VCaP (cell line): ENCODE measurements at regions not wholly inside any gene's neighbourhood (a gene's known extent, or its start where the extent isn't known, plus 50 kb on each side); places are given as distances from the start of the nearest gene placed in this dataset.
"Not testable (repeated sequence)": the region's sequence is repeated elsewhere in the genome, so short reads cannot be mapped to it uniquely, and the experiment has no call there.

Experiments
- H3K27ac ChIP-seq: fragments of 450-650 bp; 2 replicates; pipeline ENCODE4 v1.5.1; 2017
- TF ChIP-seq, protein P1 (sequence below): fragments of 450-650 bp; conservative IDR thresholded peaks from 2 replicates; pipeline ENCODE4 v1.5.1; 2017; ENCODE audit warnings: mild to moderate bottlenecking, moderate library complexity

- H3K27ac ChIP-seq: no peak overlapping the region
- TF ChIP-seq, protein P1, sequence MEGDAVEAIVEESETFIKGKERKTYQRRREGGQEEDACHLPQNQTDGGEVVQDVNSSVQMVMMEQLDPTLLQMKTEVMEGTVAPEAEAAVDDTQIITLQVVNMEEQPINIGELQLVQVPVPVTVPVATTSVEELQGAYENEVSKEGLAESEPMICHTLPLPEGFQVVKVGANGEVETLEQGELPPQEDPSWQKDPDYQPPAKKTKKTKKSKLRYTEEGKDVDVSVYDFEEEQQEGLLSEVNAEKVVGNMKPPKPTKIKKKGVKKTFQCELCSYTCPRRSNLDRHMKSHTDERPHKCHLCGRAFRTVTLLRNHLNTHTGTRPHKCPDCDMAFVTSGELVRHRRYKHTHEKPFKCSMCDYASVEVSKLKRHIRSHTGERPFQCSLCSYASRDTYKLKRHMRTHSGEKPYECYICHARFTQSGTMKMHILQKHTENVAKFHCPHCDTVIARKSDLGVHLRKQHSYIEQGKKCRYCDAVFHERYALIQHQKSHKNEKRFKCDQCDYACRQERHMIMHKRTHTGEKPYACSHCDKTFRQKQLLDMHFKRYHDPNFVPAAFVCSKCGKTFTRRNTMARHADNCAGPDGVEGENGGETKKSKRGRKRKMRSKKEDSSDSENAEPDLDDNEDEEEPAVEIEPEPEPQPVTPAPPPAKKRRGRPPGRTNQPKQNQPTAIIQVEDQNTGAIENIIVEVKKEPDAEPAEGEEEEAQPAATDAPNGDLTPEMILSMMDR: no peak
Observed at GRCh38 chr14:104477117-104477623, 102.4 kb upstream of the C14orf180 start.

DNA sequence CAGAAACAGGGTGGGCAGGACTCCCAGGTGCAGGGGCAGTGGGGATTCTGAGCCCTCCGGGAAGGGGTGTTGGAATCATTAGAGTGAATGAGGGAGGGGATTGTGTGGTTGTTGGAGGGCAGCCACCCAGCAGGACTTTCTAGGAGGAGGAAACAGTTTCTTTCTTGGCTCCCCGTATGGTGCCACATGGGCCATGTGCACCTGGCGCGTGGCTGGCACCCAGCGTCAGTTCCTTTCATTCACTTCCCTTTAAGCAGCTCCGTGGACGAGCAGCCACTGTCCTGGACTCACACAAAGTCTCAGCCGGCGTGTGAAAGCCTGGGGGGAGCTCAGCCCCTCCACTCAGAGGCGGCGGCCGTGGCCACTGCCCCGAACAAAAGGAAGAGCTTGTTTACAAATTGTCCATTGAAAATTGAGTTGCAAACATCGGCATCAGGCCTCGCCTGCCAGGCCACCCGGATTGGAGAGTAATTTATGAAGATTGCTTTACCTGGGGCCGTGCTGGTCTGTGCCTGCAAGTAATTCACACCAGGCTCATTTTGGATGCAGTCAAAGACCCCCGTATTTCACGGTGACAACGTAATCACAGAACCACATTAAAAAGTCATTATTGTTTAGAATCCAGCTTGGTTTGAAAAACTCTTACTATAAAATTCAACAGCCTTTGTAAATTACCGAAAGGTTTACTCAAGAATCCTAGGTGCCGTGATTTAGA lies 101.7 kb upstream of the C14orf180 start:
- TF ChIP-seq, protein P1: no peak
- no peak overlapping the region for H3K27ac ChIP-seq

DNA sequence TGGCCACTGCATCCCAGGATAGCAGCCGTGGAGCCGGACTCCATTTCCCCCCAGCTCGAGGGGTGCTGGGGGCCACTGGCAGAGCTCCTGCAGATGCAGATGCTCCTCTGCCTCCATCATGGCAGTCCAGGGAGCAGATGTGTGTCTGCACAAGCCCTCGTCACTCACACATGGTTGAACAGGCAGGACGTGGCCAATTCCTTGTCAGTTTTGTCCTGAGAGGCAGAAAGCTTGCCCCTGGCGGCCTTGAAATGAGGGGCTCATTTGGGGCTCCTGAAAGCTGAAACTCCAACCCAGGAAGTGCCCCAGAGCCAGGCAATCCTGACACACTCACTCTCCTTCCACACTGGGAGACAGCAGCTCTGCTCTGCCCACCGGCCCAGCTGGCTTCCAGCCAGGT lies 100.9 kb upstream of the C14orf180 start:
- TF ChIP-seq, protein P1: no peak
- H3K27ac ChIP-seq: no peak overlapping the region

- TF ChIP-seq, protein P1: no peak
- no peak overlapping the region for H3K27ac ChIP-seq
Observed at GRCh38 chr14:104479901-104480300, 99.7 kb upstream of the C14orf180 start.

DNA sequence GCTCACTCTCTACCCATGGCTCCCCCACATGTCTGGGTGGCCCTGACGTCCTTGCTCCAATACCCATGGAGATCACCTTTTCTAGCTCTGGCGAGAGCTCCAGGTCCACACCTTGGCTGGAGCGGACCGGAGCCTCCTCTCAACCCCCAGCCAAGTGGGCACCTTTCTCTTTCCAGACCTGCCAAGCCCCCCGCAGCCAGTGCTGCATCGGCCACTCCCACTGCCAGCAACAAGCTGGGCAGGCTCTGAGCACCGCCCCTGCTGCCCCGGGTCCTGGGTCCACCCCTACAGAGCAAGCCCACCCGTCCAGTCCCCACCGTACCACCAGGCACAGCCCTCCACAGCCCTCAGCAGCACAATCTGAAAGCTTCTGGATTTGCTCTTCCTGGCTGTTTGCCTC lies 98.2 kb upstream of the C14orf180 start:
- H3K27ac ChIP-seq: no peak overlapping the region
- TF ChIP-seq, protein P1: no peak

DNA sequence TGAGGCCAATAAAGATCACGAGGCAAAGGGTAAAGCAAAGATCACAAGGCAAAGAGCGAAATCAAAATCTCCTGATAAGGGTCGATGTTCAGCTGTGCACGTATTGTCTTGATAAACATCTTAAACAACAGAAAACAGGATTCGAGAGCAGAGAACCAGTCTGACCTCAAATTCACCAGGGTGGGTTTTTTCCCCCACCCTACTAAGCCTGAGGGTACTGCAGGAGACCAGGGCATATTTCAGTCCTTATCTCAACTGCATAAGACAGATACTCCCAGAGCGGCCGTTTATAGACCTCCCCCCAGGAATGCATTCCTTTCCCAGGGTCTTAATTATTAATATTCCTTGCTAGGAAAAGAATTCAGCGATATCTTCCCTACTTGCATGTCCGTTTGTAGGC lies 97.5 kb upstream of the C14orf180 start:
- not testable (repeated sequence) for H3K27ac ChIP-seq

DNA sequence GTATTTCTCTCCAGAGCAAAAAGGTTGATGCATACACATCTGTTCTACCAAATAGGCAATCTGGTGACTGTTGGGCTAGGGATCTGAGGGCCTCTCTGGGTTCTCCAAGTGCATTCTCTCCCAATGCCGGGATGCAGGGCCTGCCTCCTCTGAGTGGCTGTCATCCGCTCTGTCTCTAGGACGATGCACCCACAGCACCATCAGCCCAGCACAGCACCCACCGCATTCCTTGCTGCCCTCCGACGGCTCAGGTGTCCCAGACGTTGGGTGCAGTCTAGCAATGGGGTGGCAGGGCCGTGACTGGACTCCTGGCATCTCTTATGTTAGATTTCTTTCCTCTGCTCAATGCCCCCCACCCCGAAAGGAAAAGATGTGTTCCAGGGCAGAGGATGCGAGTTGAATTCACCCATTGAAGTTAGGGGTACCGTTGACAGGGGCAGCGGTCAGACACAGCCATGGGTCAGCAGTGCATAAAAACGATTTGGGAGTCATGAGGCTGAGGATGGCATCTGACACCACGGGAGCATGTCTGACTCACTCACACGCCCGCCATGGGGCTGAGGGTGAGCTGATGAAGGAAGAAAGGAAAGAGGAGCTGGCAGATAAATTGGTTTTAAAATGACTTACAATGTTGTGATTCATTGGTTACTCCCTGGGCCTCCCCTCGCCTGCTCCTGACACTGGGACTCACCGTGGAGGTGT lies 93.2 kb upstream of the C14orf180 start:
- TF ChIP-seq, protein P1: no peak
- no peak overlapping the region for H3K27ac ChIP-seq

DNA sequence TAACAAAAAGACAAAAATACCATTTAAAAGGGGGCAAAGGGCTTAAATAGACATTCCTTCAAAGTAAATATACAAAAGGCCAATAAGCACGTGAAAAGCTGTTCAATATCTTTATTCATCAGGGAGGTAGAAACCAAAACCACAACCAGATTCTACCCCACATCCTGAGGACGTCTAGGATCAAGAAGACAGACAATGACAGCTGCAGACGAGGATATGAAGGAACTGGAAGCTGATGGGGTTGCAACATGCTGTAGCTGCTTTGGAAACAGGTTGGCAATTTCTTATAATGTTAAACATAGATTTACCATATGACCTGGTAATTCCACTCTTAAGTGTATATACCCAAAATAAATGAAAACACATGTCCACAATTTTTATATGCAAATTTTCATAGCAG lies 85.1 kb upstream of the C14orf180 start:
- no peak overlapping the region for H3K27ac ChIP-seq
- TF ChIP-seq, protein P1: no peak
